ENCODE measurements at regions not wholly inside any gene's neighbourhood (a gene's known extent, or its start where the extent isn't known, plus 50 kb on each side); places are given as distances from the start of the nearest gene placed in this dataset.

GRCh38 chr12:24723759-24724158 lies 225.1 kb downstream of the BCAT1 start:
- DNase-seq, result no peak

DNA sequence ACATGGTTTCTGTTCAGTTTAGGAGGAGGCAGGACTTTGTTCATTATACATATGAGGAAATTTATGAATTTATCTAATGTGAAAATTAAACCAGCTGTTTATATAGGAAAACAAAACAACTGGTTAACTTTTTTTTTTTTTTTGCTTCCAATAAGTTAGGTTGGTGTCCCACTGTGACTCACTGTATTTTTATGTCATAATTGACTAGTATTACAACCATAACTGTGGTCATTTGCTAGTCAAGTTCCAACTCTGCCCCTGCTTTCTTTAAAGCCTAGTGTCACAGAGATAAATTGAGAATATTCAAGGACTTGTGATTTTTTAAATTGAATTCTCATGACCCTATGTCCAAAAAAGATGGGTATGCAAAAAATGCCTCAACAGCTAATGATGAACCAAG lies 227.7 kb downstream of the BCAT1 start:
- no peak for DNase-seq

DNA sequence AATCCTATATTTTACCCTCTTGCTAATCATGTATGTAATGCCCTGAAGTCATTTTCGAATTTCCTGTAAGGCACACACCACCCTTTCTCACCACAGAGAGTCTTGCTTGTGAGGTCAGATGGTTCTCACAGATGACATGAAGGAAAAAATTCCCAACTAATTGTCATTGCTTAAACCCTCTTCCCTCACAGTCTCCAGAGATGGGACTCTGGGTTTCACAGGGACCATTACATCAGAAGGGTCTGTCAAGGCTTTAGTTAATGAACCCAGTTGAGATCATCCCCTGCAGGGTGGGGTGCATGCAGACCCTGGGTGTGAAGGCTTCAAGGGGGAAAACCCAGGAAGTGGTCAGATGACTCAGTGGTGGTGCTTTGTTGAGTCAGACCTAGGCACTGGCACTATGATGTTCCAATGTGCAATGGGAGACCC lies 229.6 kb downstream of the BCAT1 start:
- DNase-seq, result no peak

GRCh38 chr12:24718617-24719016 lies 230.3 kb downstream of the BCAT1 start:
- DNase-seq, result no peak

DNA sequence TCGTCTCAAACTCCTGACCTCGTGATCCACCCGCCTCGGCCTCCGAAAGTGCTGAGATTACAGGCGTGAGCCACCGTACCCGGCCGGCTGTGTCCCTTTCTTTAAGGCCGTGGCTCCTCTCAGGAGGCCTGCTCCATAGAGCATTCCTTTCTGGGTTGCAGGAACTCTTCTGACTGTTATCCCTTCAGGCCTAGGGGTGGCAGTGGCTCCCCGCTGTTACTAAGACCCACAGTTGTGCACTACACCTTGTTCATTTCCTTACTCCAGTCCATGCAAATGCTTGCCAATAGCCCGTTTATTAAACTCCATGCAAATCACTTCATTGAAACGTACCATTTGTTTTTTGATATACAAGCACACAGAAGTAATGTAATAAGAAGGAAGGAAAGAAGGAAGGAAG lies 234.7 kb downstream of the BCAT1 start:
- no peak for DNase-seq

DNA sequence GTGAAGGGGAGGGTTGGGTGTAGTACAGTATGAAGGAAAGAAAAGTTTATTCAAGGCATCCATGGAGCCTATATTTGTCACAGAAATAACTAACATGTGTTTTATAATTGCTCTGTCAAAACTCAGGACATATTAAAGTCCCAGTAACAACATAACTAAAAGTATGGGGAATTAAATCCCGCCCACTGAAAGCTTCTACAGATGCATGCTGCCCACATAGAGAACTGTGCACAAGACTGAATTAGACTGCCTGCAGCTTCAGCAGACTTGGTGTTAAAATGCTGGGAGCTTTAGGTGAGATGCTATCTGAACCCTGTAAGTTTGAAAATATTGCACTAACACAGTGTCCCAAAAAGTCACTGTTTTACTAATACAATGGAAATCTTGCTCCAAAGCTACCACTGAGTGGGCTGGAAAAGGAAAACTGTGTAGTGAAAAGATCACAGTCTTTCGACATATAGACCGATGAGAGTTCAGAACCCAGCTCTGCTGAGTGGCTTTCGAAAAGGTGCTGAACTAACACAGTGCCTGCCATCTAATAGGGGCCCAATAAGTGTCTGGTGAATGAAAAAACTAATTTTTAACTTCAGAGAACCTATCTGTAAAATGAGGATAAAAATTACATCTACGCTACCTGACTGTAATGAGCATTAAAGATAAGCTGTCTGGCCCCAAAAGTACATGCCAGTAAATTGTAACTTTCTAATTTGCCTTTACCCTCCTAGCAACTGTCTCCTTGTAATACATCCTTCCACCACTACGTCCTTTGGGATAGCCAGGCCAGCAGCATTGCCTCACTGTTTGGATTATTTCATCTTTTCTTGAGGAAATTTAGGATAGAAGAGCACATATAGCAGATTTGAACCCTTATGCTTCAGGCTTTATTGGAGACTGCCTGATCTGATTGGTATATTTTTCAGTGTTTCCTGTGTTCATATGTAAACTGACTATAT lies 237.6 kb downstream of the BCAT1 start:
- no peak for DNase-seq

DNA sequence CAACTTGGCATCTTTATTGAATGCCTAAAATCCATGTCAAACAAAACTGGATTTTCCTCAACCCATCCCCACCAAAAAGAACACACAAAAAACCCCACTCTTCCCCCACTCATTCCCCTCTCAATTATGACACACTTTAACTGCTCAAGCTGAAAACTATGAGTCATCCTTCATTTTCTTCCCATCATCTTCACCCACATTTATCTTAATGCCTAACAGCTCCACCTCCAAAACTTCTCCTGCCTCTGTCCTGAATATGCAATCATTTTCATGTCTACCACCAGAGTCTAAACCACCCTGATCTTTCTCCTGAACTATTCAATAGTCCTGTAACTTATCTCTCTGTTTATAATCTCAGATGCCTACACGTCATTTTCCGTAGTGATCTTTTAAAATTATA lies 239.7 kb downstream of the BCAT1 start:
- no peak for DNase-seq

DNA sequence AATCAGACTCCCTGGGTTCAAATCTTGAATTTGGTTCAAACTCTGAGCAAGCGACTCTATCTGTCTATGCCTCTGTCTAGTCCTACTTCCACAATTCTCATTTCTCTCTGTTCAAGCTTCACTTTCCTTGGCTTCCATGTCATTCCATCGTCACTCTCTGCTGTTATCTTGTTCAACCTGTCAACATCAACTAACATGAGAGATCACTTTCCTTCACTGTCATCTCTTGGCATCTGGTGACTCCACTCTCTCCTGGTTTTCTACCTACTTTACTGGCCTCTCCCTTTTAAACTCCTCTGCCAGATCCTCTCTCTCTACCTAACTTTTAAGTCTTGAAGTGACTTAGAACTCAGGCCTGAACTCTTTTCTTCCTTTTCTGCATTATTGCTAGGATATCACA lies 240.2 kb downstream of the BCAT1 start:
- DNase-seq, result no peak

DNA sequence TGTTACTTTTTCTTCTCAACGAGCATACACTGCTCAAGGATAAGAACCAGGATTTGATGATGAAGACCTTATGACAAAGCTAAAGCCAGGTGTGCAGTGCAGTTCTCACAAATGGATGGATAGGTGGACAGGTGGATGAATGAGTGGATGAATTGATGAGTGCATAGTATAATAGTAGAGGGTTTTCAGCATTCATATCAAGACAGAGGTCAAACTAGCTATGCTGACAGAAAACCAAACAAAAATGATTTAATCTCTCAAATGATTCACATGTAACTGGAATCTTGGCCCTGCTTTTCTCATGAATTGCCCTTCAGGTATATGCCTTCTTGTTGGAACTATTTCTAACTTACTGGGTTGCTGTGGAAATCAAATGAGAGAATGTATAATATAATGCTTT lies 240.9 kb downstream of the BCAT1 start:
- DNase-seq, result no peak

DNA sequence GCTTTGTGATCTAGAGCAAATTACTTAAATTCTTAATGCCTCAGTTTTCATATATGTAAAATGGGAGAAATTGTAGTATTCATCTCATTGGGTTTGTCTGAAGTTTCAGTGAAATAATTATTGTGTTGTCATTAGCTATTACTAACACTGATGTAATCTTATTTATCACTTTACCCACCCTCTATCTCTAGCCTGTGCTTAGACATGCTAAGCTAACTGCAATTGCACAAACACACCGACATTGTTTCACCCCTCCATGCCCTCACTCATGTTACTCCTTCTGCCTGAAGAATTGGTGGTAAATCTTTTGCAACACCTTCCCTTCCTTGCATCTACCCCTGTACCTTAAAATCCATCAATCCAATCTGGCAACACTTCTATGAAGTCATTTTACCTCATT lies 241.6 kb downstream of the BCAT1 start:
- DNase-seq, result no peak

DNA sequence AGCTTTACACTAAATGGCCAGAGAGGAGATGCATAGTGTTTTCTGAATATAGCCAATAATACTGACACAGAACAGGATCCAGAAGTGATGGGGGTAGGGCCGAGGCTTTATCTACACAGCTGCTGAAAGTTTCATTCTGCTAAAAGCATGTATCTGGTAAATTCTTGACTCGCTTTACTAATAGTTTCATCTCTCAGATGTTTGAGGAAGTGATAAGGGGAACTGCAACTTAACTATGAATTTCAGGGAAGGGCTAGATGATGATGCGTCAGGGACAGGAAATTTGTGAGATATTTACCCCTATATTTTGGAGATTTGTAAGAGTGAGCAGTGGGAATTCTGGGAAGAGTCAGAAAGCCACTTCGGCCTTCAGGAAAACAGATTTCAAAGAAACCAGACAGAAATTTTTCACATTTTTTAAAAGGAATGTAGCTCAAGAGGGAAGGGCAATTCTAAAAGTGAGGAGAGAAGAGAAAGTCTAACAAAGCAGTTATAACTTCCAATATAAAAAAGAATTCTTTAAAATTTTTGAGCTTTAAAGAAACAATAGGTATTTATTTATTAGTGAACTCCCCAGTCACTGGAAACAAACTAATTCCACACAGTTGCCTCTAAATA lies 243.1 kb downstream of the BCAT1 start:
- DNase-seq, result no peak

DNA sequence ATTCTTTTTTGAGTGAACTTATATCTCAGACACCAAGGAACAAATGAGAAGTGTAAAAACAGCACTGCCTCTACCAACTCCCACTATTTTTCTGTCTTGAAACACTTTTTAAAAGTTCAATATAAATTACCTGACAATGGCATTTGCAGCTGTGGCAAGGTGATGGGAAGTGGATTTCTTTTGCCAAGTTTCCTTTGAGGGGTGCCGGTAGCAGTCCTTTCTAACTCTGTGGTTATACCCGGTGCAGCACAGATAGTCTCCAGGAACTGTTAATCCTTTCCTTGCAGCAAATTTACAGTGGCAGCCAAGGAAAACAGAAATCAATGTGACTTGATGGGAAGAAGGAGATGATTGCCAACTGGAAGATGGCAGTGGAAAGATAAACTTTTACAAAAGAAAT lies 243.7 kb downstream of the BCAT1 start:
- no peak for DNase-seq

- no peak for DNase-seq
Measured at GRCh38 chr12:24701343-24701742, 247.6 kb downstream of the BCAT1 start.

GRCh38 chr12:24698972-24699371 lies 249.9 kb downstream of the BCAT1 start:
- DNase-seq, result no peak

GRCh38 chr12:24697769-24698168 lies 251.1 kb downstream of the BCAT1 start:
- no peak for DNase-seq

- DNase-seq, result no peak
Measured at GRCh38 chr12:24697295-24697694, 251.6 kb downstream of the BCAT1 start.

GRCh38 chr12:24696800-24697199 lies 252.1 kb downstream of the BCAT1 start:
- no peak for DNase-seq

GRCh38 chr12:24695657-24696329 lies 253.1 kb downstream of the BCAT1 start:
- DNase-seq, result no peak

DNA sequence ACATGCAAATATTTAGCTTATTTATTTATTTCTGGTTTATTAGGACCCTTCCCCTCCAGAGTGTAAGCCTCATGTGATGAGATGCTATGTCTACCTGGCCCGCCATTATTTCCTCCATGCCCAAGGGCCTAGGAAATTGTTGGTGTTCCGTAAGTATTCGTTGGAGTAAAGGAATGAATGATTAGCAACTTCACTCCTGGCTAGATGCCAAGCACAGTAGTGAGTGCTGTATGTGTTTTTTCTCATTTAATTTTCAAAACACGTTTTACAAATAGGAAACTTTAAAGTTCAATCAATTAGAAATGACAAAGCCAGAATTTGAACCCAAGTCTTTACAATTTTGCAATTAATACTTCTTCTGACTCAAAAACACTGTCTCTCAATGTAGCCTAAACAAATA lies 253.8 kb downstream of the BCAT1 start:
- no peak for DNase-seq

DNA sequence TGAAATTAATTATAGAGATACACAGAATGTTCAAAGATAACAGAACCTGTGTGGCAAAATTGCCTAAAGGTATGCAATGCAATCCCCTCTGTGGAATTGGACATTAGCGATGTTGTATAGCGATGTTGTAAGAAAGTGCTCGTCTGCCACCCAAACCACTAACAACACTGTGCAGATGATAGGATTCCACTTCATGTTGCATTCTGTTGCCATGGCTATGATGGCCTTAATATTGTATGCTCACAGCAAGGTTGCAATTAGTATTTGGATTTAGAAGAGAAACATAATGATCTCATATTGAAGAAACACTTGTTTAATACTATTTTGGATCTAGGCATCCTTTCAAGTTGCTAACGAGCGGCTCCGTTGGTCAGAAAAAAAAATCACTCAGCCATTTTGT lies 260.3 kb downstream of the BCAT1 start:
- DNase-seq, result no peak

DNA sequence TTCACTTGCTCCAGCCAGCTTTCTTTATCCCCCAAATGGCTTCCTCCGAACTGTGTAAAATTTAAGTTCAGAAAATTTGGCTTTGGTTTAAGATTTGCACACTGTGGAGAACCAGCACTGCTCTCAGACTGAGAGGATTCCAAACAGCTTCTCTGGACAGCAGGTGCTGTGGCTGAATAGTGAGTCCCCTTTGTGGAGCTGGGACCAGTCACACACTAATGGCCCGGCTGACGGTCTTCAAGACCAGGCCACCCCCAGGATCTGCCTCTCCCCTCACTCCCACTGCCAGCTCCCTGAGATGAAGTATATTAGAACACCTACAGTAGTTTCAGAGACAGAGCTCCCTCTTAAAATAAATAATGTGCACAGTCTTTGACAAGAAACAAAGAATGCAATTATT lies 267.3 kb downstream of the BCAT1 start:
- DNase-seq, result no peak

DNA sequence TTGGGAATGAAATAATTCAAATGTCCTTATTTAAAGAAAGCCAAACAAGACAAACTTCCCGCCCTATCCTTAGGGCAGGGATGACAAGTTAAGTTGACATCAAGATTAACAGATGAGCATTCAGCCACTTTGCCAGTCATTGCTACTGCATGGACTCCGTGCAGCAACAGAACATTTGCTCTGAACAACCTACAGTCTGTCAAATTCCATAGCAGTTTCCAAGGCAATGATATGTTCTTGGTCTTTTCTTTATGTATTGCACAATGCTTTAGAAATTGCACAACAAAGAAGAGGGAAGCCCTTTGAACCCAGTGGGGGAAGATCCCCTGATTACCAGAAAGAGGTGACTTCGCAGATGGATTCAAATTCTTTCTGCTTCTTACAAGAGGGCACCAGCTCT lies 269.8 kb downstream of the BCAT1 start:
- DNase-seq, result no peak

GRCh38 chr12:24678436-24678835 lies 270.5 kb downstream of the BCAT1 start:
- no peak for DNase-seq
